ENCODE measurements at regions not wholly inside any gene's neighbourhood (a gene's known extent, or its start where the extent isn't known, plus 50 kb on each side); places are given as distances from the start of the nearest gene placed in this dataset.

DNA sequence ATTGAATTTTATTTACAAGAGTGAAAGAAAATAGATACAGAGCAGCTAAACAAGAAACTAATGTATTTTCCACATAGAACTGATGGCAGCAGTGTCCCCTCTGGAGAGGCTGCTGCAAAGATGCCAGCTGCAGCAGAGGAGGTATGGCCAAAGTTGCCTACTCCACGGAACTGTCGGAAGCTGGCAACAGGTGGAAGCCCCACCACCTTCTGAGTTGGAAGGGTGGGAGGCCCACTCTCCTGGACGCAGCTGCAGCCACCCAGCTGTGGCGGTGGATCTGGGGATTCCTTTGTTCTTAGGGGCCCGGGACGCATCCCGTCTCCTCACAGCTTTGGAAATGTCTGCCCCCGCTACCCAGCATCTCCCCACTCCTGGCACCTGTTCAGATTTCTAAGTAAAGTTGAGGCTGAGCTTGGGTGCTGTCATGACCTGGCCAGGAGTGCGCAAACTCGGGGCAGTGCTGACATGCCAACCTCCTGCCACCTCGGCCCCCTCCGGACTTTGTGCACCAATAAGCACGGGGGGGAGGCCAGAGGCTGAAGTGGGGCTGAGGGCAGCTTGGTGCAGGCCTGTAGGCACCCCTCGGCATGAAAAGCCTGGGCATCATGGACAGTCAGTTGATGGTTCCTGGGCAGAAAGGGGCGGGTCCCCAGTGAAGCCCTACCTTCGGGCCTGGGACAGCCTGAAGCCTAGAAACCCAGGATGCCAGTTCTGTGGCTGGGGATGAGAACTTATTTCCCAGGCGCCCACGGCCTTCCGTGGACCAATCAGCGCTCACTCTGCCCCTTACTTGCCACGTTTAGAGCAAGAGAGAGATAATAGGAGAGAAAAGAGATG, 1071.4 kb downstream of the JRKL start:
- peaks cover 9% of the 10 kb centered on the region for H3K4me1 ChIP-seq
- TF ChIP-seq, protein P1, sequence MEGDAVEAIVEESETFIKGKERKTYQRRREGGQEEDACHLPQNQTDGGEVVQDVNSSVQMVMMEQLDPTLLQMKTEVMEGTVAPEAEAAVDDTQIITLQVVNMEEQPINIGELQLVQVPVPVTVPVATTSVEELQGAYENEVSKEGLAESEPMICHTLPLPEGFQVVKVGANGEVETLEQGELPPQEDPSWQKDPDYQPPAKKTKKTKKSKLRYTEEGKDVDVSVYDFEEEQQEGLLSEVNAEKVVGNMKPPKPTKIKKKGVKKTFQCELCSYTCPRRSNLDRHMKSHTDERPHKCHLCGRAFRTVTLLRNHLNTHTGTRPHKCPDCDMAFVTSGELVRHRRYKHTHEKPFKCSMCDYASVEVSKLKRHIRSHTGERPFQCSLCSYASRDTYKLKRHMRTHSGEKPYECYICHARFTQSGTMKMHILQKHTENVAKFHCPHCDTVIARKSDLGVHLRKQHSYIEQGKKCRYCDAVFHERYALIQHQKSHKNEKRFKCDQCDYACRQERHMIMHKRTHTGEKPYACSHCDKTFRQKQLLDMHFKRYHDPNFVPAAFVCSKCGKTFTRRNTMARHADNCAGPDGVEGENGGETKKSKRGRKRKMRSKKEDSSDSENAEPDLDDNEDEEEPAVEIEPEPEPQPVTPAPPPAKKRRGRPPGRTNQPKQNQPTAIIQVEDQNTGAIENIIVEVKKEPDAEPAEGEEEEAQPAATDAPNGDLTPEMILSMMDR (IDR thresholded peaks at IDR 0.05; ENCODE audit: low read depth, low read length) = no peak
- no peaks in the 10 kb centered on the region for H3K36me3 ChIP-seq
- no peak for DNase-seq
- H3K9me3 ChIP-seq = peaks cover 14% of the 10 kb centered on the region
- no peak overlapping the region for H3K4me3 ChIP-seq (ENCODE audit: low read depth, low read length)
- no peaks in the 10 kb centered on the region for H3K27me3 ChIP-seq

DNA sequence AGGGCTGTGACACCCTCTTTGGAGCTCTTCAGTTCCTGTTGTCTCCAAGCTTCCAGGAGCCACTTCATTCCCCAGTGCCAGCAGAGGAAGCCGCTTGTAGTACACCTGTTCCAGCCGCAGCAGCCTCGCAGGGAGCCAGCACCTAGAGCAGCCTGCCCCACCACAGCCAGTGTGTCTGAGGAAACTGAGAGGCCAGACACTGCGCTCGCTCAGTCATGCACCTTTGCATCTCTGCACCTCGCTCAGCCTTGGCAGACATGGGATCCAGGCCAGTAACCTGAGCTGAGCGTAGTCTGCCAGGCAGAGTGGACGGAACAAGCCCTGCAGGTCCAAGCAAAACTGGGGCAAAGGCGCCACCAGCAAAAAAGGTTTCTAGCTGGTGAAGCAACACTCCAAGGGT, 1072.1 kb downstream of the JRKL start:
- no peak for DNase-seq
- TF ChIP-seq, protein P1 (IDR thresholded peaks at IDR 0.05; ENCODE audit: low read depth, low read length) = no peak
- no peaks in the 10 kb centered on the region for H3K27me3 ChIP-seq
- peaks cover 9% of the 10 kb centered on the region for H3K4me1 ChIP-seq
- H3K9me3 ChIP-seq = peaks cover 14% of the 10 kb centered on the region
- H3K36me3 ChIP-seq = no peaks in the 10 kb centered on the region
- H3K4me3 ChIP-seq (ENCODE audit: low read depth, low read length) = no peak overlapping the region

DNA sequence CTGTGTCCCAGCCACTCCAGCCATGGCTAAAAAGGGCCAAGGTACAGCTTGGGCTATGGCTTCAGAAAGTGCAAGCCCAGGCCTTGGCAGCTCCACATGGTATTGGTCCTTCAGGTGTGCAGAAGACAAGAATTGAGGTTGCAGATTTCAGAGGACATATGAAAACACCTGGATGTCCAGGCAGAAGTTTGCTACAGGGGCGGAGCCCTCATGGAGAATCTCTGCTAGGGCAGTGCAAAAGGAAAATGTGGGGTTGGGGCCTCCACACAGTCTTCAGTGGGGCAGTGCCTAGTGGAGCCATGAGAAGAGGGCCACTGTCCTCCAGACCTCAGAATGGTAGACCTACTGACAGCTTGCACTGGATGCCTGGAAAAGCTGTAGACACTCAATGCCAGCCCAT, 1074.1 kb downstream of the JRKL start:
- TF ChIP-seq, protein P1 (IDR thresholded peaks at IDR 0.05; ENCODE audit: low read depth, low read length) = no peak
- Histone ChIP-seq H3K9me3 (peaks cover 14% of the 10 kb centered on the region), H3K4me3 (ENCODE audit: low read depth, low read length) (no peak overlapping the region), H3K4me1 (peaks cover 9% of the 10 kb centered on the region), H3K27me3 (no peaks in the 10 kb centered on the region), H3K36me3 (no peaks in the 10 kb centered on the region)
- DNase-seq = no peak

DNA sequence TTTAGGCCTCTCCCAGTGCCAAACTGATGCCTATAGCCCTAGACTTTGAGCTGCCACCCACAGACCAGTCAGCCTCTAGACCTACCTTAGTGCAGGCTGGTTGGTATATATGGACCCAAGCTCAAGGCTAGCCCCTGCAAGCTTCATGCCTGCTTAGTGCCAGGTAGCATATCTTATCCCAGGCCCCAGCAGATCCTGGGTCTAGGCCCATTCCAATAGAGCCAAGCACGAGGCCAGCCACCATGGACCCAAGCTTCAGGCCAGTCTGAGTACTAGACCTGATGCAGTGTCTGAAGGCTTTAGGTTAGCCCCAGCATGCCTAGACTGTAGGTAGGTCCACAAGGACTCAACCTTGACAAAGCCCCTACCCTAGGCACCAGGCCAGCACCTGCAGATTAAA, 1081.7 kb downstream of the JRKL start:
- H3K4me3 ChIP-seq (ENCODE audit: low read depth, low read length) = no peak overlapping the region
- no peaks in the 10 kb centered on the region for H3K36me3 ChIP-seq
- TF ChIP-seq, protein P1 (IDR thresholded peaks at IDR 0.05; ENCODE audit: low read depth, low read length) = no peak
- no peaks in the 10 kb centered on the region; the same call in 1 of the 2 replicates for H3K9me3 ChIP-seq
- H3K27me3 ChIP-seq = no peaks in the 10 kb centered on the region
- DNase-seq = no peak
- no peaks in the 10 kb centered on the region for H3K4me1 ChIP-seq

DNA sequence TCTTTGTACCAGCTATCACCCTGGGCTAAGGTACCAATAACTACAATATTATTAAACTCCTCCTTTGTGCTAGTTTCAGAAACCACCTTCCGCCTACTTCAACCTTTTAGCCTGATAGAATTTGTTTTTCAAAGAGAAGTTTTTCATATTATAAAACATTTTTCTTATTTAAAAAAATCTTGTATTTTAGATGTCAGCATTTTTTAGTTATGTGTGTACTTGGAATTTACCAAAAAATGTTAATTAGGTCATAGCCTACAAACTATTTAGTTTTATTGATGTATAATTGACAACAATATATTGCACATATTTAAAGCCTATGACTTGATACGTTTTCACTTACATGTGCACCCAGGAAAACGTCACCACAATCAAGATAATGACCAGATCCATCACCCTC, 1097.6 kb downstream of the JRKL start:
- Histone ChIP-seq H3K27me3 (no peaks in the 10 kb centered on the region), H3K4me3 (ENCODE audit: low read depth, low read length) (no peak overlapping the region), H3K4me1 (no peaks in the 10 kb centered on the region; the same call in 1 of the 2 replicates), H3K36me3 (no peaks in the 10 kb centered on the region), H3K9me3 (no peaks in the 10 kb centered on the region; the same call in 1 of the 2 replicates)
- TF ChIP-seq, protein P1 (IDR thresholded peaks at IDR 0.05; ENCODE audit: low read depth, low read length) = no peak
- DNase-seq = no peak

DNA sequence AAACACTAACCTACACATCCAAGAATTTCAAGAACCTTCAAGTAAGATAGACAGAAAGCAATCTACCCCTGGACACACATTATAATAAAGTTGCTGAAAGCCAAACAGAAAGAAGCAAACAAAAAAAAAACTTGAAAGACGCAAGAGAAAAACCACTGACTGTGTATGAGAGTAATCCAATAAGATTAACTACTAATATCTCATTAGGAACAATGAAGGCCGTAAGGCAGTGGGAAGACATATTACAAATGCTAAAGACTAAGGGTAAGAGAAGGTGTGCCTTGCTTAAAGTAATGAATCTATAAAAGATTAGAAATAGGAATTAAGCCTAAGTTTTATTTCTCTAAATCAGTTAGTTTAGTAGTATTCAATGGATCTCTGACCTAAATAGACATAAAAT, 1109.1 kb downstream of the JRKL start:
- no peaks in the 10 kb centered on the region for H3K36me3 ChIP-seq
- no peaks in the 10 kb centered on the region for H3K9me3 ChIP-seq
- TF ChIP-seq, protein P1 (IDR thresholded peaks at IDR 0.05; ENCODE audit: low read depth, low read length) = no peak
- H3K4me3 ChIP-seq (ENCODE audit: low read depth, low read length) = no peak overlapping the region
- no peak for DNase-seq
- no peaks in the 10 kb centered on the region for H3K4me1 ChIP-seq
- H3K27me3 ChIP-seq = no peaks in the 10 kb centered on the region

All from BE2C (cell line).